Fibroblast of skin of abdomen (primary cell): ENCODE measurements at regions not wholly inside any gene's neighbourhood (a gene's known extent, or its start where the extent isn't known, plus 50 kb on each side); places are given as distances from the start of the nearest gene placed in this dataset.

Experiments used
- DNase-seq: peaks from one replicate; pipeline ENCODE4 v3.0.0-alpha.2; 2013

DNA sequence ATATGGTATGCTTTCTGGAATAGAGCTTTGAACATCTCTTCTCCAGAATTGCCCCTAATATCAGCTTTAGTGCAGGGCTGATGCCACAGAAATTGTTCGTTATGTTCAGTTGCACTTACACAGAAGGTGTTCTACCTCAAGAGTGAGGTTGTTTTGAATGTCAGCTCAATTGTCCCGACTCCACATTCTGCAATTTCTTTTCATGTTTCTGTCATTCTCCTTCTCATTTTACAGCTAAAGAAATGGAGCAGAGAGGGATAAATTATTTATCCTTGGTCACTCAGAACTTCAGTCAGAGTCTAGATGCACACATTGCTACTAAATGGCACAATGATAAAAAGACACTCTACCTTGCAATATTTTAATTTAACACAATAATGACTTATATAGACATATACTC, 137.0 kb upstream of the CCN2 start:
- DNase-seq, result no peak

DNA sequence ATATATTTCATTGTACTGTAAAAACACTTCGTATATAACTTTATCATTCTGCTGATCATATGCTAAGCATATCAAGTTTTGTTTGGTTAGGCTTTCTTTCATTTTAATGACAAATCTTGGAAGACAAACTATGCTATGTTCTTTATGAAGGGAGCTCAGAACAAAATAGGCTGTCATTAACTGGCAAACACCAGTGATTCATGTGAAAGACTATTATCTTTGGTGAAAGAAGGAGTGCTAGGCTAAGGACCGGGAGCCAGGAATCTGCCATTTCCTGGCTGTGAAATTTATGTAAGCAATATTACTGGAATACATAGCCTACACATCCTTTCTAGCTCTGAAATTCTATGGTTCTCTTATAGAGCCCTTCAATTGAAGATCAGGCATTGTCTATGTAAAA, 136.2 kb upstream of the CCN2 start:
- peak; percentile 87 for DNase-seq

DNA sequence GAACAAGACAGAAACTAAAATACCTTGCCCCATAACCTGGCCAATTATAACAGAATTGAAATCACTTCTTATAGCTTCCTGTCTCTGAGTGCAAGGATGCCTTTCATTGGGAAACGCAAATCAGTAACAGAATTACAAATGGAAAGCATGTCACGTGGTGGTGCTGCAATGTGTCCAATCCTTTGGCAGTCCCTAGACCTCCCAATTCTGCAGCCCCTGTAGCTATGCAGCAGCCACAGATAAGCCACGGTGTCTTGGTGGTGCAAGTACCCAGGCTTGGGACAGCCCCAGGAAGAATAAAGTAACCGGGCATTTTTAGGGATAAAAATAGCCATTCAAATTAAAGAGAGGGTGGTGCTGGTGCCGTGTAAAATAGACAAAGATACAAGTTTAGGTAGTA, 134.6 kb upstream of the CCN2 start:
- DNase-seq, result no peak

DNA sequence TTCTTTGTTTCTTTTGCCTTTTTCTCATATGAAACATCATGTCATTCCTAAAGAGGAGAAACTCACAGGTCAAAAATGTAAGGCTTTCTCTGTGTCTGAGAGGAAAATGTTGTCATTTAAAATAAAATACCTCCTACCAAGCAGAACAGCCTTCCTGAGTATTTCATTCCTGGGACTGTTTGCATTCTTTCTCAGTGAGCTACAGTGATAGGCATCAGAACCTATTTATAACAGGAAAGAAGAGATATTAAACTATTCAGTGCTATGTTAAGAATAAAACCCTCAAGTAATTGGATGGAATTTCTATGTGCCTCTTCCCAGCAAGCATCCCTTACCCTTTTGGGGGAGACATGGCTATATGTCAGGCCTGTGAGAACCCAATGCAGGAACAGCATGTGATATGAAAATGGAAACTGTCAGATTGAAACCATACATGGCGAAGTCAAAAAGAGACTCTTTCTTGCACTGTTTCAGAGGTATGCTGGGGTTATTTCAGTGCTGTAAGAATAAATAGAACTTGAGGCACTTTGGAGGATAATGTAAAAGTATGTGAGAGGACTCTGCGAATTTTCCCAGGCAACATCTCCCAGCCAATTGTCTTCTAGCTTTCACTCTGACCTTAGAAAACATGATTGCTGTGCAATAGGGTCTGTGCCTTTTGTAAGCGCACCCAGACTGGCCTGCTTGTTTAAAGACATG, 133.8 kb upstream of the CCN2 start:
- peak; percentile 98 for DNase-seq

DNA sequence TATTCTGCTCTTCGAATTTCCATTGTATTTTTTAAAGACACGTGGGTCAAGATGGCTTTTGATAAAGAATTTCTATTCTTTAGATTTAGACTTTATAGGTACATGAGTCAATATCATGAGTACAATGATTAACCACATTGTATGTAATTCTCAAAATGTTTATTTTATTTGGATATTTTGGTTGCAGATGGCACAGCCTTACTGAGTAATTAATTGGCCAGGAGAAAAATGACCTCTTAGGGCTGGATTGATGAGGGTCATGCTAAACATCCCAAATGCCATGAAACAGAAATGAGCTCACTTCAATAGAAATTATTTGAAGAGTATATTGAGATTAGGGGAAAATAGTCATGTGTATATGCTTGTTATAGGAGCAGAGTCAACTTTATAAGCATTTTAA, 131.2 kb upstream of the CCN2 start:
- no peak for DNase-seq

DNA sequence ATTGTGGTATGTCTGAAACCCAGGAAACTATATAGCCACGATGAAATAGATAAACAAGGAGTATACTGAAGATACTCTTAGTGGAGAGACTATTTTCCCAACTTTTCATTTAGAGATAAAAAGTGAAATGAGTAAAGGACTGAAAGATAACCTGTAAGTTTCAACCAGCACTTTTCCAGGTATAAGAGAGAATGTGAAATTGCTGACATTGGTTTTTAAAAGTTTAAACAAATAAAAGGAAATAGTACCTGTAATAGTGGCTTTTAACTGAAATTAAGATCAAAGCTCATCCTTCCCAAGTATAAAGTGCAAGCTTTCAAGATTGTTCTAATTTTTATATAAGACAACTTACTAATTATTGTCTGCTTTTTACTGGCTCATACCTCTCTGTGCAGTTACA, 130.2 kb upstream of the CCN2 start:
- DNase-seq, result no peak

DNA sequence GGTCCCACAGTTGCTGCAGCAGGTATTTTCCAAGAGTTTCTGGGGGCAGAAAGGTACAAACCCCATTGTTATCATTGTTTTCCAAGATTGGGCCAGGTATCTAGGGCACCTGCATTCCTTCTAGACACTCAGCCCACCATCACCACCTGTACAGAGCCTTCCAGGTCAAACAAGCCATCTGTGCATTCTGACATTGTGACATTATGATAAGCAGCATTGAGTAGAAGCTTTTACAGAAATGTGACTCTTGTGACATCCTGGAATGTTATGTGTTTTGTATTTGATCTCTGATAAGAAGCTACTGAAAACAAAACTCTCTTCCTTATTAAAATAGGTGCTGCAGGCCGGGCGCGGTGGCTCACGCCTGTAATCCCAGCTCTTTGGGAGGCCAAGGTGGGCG, 128.1 kb upstream of the CCN2 start:
- DNase-seq, result no peak

DNA sequence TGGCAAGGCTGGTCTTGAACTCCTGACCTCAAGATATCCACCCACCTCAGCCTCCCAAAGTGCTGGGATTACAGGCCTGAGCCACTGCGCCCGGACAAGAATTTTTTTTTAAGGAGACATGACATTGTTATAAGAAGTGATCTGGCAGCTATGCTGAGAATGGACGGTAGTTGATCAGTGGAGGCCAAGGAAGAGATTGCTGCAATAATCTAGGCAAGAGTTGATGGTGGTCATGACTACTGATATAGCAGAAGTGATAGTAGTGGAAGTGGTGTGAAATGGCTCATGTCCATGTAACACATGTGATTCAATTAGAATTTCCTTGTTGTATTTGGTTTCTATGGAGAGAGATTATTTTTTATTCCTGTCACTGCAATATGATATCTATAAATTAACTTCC, 125.3 kb upstream of the CCN2 start:
- no peak for DNase-seq

DNA sequence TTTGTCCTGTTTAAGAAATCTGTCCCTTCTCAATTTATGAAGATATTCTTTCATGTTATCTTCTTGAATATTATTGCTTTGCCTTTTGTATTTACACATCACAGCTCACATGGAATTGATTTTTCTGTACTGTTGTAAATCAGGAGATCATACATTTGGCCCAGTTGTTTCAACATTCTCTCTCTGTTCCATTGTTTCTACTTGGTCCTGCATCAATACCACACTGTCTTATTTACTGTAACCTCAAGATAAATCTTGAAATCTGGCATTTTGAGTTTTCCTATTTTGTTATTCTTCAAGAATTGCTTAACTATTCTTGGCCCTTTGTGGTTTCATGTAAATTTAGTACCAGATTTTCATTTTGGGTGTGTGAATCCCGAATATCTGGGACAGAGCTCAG, 121.7 kb upstream of the CCN2 start:
- peak; percentile 32 for DNase-seq

DNA sequence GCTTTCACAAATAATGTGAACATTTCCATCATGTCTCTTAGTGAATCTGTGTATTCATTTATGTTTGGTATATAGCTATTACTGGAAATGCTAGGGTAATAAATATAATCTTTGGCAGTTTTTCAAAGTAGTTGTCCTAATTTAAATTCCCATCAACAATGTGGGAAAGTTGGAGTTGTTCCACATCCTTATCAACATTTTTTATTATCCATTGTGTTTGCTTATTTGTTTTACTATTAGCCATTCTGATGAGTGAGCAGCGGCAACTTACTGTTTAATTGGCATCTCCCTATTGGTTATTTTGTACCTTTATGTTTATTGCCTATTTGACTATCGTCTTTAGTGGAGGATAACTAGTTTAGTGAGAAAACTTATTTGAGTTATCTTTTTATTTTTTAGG, 121.1 kb upstream of the CCN2 start:
- no peak for DNase-seq

DNA sequence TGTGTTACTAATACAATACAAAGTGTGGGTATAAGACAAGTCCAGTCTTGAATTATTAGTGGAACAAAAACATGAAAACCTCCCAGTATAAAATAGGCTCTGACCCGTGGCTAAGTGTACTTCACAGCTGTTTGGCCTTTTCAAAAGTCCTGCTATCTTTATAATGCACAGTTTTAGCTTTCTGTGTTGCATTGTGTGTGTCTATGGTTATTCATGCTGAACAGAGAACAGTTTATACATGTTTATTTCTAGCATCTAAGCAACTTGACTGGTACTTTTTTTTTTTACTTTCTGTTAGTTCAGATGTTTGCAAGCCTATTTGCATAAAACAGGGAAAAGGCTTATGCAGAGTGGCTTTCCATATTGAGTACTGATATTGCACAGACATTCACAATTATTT, 119.2 kb upstream of the CCN2 start:
- DNase-seq, result no peak

DNA sequence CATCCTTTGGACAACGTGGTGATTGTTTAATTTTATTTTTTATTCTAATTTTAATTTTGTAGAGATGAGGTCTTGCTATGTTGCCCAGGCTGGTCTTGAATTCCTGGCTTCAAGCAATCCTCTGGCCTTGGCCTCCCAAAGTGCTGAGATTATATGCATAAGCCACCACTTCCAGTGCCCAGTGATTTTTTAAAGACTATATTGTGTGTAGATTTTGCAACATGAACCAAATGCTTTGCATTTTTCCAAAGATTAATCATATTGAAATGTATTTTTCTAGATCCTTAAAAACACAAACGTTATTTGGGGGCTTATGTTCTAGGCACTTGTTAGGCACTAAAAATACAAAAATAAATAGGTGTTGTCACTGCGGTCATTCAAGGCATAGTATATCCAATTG, 117.6 kb upstream of the CCN2 start:
- DNase-seq, result no peak

DNA sequence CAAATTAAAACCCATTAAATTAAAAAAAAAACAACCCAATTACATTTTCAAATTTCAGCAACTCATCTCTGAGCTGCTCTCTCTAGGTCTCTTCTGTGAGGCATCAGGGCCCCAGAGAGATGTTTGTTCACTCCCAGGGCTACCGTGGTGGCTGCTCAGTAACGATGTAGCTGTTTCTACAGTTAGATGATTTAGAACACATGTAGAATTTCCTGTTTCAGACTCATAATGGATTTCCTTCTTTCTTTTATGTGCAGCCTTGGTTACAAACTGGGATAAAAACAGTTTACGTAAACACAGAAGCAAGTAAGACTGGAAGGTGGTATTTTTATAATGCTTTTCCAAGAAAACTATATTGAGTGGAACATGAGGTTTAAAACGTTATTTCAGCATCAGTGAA, 116.1 kb upstream of the CCN2 start:
- DNase-seq, result peak; percentile 58

DNA sequence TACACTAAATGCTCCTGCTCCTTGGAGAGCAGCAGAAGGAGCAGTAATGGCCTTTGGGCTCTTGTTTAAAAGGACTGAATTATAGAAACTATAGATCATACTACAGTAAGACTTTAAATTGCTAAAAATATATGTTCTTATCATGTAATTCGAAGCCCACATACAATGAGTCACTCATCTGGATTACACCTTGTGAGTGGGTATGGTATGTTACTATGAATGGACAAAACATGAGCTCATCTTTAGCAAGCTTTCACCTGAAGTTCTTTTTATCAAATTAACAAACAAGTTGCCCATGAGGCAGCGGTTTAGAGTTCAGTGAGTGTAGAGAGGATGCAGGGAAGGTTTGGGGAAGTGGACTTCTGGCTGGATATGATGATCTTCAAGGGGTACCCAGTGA, 114.4 kb upstream of the CCN2 start:
- no peak for DNase-seq

DNA sequence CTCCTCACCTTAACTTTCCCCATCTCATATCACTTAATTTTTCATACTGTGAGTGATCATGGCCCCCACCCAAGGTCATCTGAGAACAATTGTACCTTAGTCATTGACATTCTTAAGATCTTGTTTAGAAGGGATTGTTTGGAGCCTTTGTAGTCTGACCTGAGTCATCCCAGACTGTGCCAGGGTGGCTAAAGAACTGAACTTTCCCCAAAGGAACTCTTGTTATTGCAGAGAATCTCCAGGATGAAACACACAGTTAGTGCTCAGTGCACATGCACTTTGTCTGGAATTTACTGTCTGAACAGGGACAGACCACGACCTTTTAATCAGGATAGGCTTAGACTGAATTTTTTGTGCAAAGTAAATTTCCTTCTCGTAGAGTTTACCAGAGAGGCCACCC, 112.6 kb upstream of the CCN2 start:
- peak; percentile 82 for DNase-seq

DNA sequence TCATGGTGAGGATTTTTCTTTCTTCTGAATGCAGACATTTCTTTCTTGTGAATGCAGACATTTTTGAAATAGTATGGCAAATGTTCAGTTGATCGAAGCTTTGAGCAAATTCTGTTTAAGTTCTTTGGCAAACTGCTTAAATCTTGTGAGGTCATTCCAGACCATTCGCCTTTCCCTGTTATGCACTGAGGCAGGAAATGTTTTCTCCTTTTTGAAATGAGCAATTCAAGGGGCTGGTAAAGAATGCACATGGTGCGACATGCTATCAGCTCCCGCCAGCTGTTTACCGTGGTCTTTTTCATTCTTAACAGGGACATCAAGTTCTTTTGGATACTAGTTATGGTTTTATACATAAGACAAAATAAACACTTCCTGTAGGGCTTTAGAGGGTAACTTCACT, 112.0 kb upstream of the CCN2 start:
- DNase-seq, result peak; percentile 83

DNA sequence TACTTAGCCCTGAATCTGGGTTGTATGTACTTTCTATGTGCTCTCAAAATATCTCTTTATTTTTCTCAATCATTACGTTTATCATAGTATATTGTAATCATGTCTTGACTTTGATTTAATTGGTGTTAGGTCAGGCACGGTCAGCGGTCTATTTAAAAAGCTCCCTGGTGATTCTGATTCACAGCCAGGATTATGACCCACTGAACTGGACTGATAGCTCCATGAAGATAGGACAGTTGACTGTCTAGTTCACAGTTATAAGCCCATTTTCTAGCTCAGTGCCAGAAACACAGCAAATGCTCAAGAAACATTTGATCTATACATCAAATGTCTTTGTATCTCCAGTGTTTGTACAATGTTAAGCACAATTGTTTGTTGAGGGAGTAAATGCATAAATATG, 111.5 kb upstream of the CCN2 start:
- no peak for DNase-seq

DNA sequence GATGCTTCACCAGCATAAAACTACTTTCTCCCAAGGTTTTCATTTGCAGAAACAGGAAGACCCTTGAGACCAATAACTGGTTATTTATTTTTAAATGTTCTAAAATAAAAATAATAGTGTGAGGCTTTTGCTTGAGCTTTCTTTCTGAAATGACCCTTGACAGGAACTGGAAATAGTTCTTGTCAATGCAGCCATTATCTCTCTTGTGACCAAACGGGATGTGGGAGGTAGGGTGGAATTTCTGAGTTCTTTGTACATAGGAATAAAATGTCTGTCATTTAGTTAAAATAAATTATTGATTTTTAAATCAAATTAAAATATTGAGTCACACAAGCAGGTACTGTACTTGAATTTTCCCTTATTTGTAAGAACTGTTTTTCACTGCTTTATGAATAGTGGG, 110.2 kb upstream of the CCN2 start:
- DNase-seq, result no peak

DNA sequence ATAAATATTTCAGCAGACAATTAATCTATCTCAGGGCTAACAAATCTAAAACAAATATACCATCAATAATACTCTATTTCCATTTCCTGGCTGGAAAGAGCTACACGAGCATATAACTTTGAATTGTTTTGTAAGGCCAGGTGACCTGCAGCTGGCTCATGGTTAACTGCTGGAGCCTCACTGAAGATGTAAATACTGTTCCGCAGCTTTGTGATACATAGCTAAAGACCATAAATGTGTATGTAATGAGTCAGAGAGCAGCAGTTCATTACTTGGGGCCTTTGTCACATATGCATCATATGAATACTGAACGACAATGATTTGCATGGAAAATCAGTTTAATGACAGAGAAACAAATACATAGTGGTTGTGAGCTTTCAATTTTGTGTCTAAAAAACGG, 109.4 kb upstream of the CCN2 start:
- DNase-seq, result peak; percentile 88

DNA sequence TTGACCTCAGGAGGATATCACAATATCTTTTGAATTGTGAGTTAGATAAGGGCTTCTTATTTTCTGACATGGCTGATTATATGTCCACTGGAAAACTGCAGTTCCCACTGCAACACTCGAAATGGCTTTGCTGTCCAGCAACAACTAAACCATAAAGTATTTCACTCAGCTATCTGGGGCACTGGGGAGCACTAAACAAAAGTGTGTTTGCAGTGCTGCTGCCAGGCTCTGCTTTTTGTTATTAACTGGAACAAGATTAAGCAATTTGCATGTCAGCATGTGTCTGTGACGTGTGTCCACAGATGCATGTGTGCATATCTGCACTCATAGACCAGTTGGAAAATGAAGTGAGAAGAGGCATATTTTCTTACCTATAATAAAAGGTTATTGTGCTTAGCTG, 107.8 kb upstream of the CCN2 start:
- no peak for DNase-seq

DNA sequence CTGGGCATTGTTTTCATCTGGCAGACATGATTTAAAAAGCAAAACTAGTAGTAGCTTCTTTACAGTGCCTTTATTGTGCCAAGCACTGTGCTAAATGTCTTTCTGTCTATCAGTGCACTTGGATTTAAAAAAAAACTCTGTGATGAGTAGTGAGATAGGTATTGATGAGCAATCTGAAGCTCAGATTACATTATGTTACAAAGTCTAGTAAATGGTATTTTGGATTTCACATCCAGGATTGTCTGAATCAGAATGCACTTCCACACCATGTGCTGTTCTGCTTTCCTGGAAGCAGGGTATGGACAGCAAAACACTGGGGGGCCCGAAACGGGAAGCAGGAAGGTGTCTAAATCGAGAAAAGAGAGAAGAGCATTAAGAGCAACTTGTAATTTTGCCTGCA, 103.4 kb upstream of the CCN2 start:
- DNase-seq, result peak; percentile 82

DNA sequence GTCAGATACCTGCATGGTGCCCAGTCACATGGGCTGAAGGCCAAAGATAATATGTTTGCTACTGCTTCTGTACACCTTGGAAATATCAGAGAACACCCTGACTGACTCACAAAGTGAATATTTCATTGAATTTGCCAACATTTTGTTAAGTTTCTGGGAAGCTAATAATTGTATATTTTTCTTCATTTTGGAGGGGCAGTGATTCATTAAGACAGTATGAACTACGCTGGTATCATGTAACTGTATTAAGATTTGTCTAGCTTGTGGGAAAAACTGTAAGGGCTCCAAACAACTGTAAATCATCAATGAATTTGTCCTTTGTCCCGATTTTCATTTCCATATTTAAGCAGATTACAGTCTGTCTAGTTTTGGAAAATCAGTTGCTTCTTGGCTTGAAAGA, 102.3 kb upstream of the CCN2 start:
- peak; percentile 72 for DNase-seq

DNA sequence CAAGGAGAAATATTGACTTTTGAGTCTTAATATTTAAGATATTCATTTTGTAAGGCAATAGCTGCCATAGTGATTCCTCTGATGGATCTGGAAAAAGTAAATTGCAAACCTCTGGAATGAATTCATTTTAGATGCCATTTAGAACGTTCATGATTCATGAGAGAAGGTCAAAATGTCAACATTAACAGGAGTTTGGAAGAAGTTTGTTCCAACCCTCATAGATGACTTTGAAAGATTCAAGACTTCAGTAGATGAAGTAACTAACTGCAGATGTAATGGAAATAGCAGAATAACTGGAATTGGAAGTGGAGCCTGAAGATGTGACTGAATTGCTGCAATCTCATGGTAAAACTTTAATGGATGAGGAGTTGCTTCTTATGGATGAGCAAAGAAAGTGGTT, 100.9 kb upstream of the CCN2 start:
- peak; percentile 23 for DNase-seq

DNA sequence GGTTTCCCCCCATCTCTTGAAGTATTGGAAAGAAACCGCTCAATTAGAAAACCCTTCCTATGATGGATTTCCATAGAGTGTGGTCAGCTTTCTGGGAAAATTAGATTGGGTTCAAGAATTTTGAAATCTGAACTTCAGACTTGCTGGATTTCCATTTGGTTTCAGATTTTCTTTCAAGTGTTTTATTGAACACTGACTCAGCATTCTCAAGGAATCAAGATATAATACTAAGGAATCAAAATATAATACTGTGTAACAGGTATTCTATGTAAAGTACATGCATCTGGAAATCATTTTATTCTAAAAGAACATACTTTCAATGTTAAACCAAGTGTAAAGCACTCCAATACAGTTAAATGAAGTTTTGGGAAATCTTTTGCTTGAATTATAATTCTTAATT, 94.7 kb upstream of the CCN2 start:
- no peak for DNase-seq

DNA sequence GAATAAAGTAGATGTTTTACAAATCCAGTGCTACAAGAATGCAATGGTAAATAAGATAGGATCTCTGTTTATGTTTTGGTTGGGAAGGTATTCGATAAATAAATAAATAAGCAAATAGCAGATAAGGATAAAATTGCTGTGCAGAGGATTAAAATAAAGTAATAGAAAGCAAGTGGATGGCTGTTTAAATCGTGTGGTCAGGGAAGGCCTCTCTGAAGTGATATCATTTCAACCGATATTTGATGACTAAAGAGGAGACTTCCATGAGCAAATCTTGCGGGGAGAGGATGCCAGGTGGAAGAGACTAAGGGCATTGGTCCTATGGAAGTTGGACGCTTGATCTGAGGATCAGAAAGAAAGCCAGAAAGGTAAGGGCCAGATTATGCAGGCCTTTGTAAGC, 92.0 kb upstream of the CCN2 start:
- DNase-seq, result no peak

DNA sequence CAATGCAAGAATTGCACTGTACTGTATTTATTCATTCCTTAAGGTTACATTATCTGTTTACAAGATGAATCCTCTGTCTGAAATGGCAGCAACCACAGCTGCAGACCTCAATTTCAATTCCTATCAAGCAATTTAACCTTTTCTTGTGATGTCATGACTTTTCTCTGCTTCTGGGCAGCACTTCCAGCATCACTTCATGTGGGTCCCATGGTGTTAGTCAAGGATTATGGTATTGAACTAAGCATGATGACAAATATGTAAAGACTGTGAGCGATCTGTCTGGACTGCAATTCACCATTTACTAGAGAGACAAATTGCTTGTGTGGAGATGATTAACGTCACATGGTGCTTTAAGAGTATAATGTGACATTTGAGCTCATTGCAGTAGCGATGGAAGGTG, 90.5 kb upstream of the CCN2 start:
- peak; percentile 73 for DNase-seq
